H1 (cell line): ENCODE measurements at regions not wholly inside any gene's neighbourhood (a gene's known extent, or its start where the extent isn't known, plus 50 kb on each side); places are given as distances from the start of the nearest gene placed in this dataset.

ENCODE experiments used
- CTCF ChIA-PET: fragments of 300-600 bp; sonication (Branson Sonifier 250); formaldehyde crosslinking; loops from one replicate; lab custom pipeline; 2021; ENCODE audit not compliant: partially characterized antibody; lab: Charles Lee
- POLR2A ChIA-PET: fragments of 300-600 bp; sonication (Branson Sonifier 250); formaldehyde crosslinking; loops from one replicate; lab custom pipeline; 2021; ENCODE audit warnings: inconsistent platforms; ENCODE audit not compliant: partially characterized antibody; lab: Charles Lee
- DNase-seq, 2 experiments: peaks; one replicate each; pipeline versions ENCODE4 v3.0.0 to v3.0.0-alpha.2; 2010 to 2022; ENCODE audit warnings: low spot score in 2 of 2, low read depth in 1 of 2, mixed read lengths in 1 of 2
- FAIRE-seq: peaks from 2 replicates; lab custom pipeline; 2011; peaks lifted over from hg19 to GRCh38; lab: Jason Lieb, UNC
- H2AFZ ChIP-seq: 2 replicates; pipeline ENCODE4 v1.8.1; 2012; ENCODE audit warnings: low read length, inconsistent platforms
- H2AK5ac ChIP-seq: 2 replicates; pipeline ENCODE4 v1.6.1; 2013; ENCODE audit warnings: low read depth, low read length
- H2BK120ac ChIP-seq: replicated peaks from 2 replicates; pipeline ENCODE3; 2013; ENCODE audit warnings: low read depth, low read length, inconsistent platforms
- H2BK12ac ChIP-seq: 2 replicates; pipeline ENCODE4 v1.6.1; 2013; ENCODE audit warnings: low read depth, low read length
- H2BK15ac ChIP-seq: 2 replicates; pipeline ENCODE4 v1.6.1; 2013; ENCODE audit warnings: low read length
- H2BK20ac ChIP-seq: 2 replicates; pipeline ENCODE4 v1.6.1; 2013; ENCODE audit warnings: low read length
- H2BK5ac ChIP-seq: 2 replicates; pipeline ENCODE4 v1.6.1; 2013; ENCODE audit warnings: low read depth, low read length
- H3K14ac ChIP-seq: 2 replicates; pipeline ENCODE4 v1.6.1; 2013; ENCODE audit warnings: inconsistent platforms; ENCODE audit not compliant: insufficient read length
- H3K18ac ChIP-seq: 2 replicates; pipeline ENCODE4 v1.6.1; 2013; ENCODE audit warnings: low read length; ENCODE audit errors: extremely low read depth
- H3K23ac ChIP-seq: 2 replicates; pipeline ENCODE4 v1.6.1; 2013; ENCODE audit warnings: inconsistent platforms; ENCODE audit not compliant: insufficient read length
- H3K23me2 ChIP-seq: 2 replicates; pipeline ENCODE4 v1.6.1; 2013; ENCODE audit warnings: low read depth, low read length
- H3K27ac ChIP-seq: 2 replicates; pipeline ENCODE4 v1.6.1; 2011; ENCODE audit warnings: low read depth, low read length, inconsistent platforms
- H3K27me3 ChIP-seq, 4 experiments: replicated peaks in 1 of 4; 1 replicate in 1 of 4; 2 replicates in 3 of 4; pipeline versions ENCODE4 v1.6.1 to v1.8.1; 2011 to 2013; ENCODE audit warnings: low read length in 3 of 4, mild to moderate bottlenecking in 3 of 4, inconsistent platforms in 2 of 4, mixed read lengths in 2 of 4, moderate library complexity in 1 of 4; ENCODE audit not compliant: control insufficient read depth in 3 of 4, insufficient read depth in 3 of 4; ENCODE audit errors: extremely low read depth in 1 of 4
- H3K36me3 ChIP-seq, 4 experiments: 2 replicates each; pipeline versions ENCODE4 v1.6.1 to v1.8.1; 2011 to 2013; ENCODE audit warnings: mild to moderate bottlenecking in 4 of 4, low read length in 3 of 4, moderate library complexity in 2 of 4, control low read depth in 1 of 4, inconsistent platforms in 1 of 4; ENCODE audit not compliant: insufficient read depth in 4 of 4, control insufficient read depth in 2 of 4
- H3K4ac ChIP-seq: replicated peaks from 2 replicates; pipeline ENCODE3; 2013; ENCODE audit warnings: low read length, low read depth, mixed read lengths, inconsistent platforms; ENCODE audit not compliant: insufficient read length
- H3K4me1 ChIP-seq, 4 experiments: replicated peaks in 1 of 4; 1 replicate in 1 of 4; 2 replicates in 3 of 4; pipeline versions ENCODE4 v1.6.1 to v1.8.1; 2011 to 2013; ENCODE audit warnings: low read length in 3 of 4, inconsistent platforms in 2 of 4, mixed read lengths in 1 of 4; ENCODE audit not compliant: insufficient read depth in 4 of 4, control insufficient read depth in 3 of 4
- H3K4me2 ChIP-seq, 2 experiments: 2 replicates each; pipeline versions ENCODE4 v1.6.1 to v1.8.1; 2011 to 2013; ENCODE audit warnings: low read depth in 2 of 2, low read length in 2 of 2, control low read depth in 1 of 2, inconsistent platforms in 1 of 2, mild to moderate bottlenecking in 1 of 2; ENCODE audit not compliant: insufficient read depth in 1 of 2
- H3K4me3 ChIP-seq, 4 experiments: fragments of 200-600, 300-600 bp in 1 of 4; sonication (generic), shearing (Covaris generic), sonication (Bioruptor Twin) in 1 of 4; 2 replicates each; pipeline versions ENCODE4 v1.5.1 to v1.8.1; 2011 to 2016; ENCODE audit warnings: low read length in 4 of 4, low read depth in 3 of 4, control low read depth in 2 of 4, inconsistent platforms in 2 of 4, mild to moderate bottlenecking in 2 of 4, mixed read lengths in 1 of 4, moderate library complexity in 1 of 4; ENCODE audit not compliant: insufficient read depth in 2 of 4; ENCODE audit errors: extremely low read depth in 1 of 4
- H3K56ac ChIP-seq: replicated peaks from 2 replicates; pipeline ENCODE3; 2013; ENCODE audit warnings: low read depth, mild to moderate bottlenecking, mixed read lengths, low read length, inconsistent platforms; ENCODE audit not compliant: insufficient read length
- H3K79me1 ChIP-seq: 2 replicates; pipeline ENCODE4 v1.6.1; 2013; ENCODE audit warnings: low read depth, low read length, control low read depth
- H3K79me2 ChIP-seq, 2 experiments: 2 replicates each; pipeline versions ENCODE4 v1.6.1 to v1.8.1; 2012 to 2013; ENCODE audit warnings: low read length in 2 of 2, mild to moderate bottlenecking in 2 of 2, inconsistent platforms in 1 of 2; ENCODE audit not compliant: insufficient read depth in 2 of 2, control insufficient read depth in 1 of 2
- H3K9ac ChIP-seq, 4 experiments: replicated peaks in 1 of 4; 1 replicate in 1 of 4; 2 replicates in 3 of 4; pipeline versions ENCODE4 v1.6.1 to v1.8.1; 2011 to 2013; ENCODE audit warnings: low read depth in 3 of 4, low read length in 3 of 4, control low read depth in 2 of 4, mild to moderate bottlenecking in 2 of 4, moderate library complexity in 2 of 4, inconsistent platforms in 1 of 4; ENCODE audit errors: extremely low read depth in 1 of 4
- H3K9me3 ChIP-seq, 2 experiments: 2 replicates each; pipeline versions ENCODE4 v1.6.1 to v1.8.1; 2012 to 2013; ENCODE audit warnings: mild to moderate bottlenecking in 2 of 2, moderate library complexity in 2 of 2, control low read depth in 1 of 2, inconsistent platforms in 1 of 2, low read depth in 1 of 2, low read length in 1 of 2, mixed read lengths in 1 of 2; ENCODE audit not compliant: insufficient read depth in 2 of 2
- H4K20me1 ChIP-seq, 2 experiments: replicated peaks in 1 of 2; 2 replicates each; pipeline versions ENCODE3 to v1.8.1; 2011 to 2013; ENCODE audit warnings: inconsistent platforms in 2 of 2, low read length in 2 of 2, mild to moderate bottlenecking in 1 of 2; ENCODE audit not compliant: insufficient read depth in 2 of 2, control insufficient read depth in 1 of 2
- H4K5ac ChIP-seq: 2 replicates; pipeline ENCODE4 v1.6.1; 2013; ENCODE audit warnings: low read length, low read depth, mixed read lengths, inconsistent platforms; ENCODE audit not compliant: insufficient read length
- H4K8ac ChIP-seq: 2 replicates; pipeline ENCODE4 v1.8.0; 2013; ENCODE audit warnings: mild to moderate bottlenecking, moderate library complexity, low read length, inconsistent platforms; ENCODE audit not compliant: insufficient read depth; ENCODE audit errors: extremely low read depth
- H4K91ac ChIP-seq: replicated peaks from 2 replicates; pipeline ENCODE3; 2013; ENCODE audit warnings: low read length, mixed read lengths, inconsistent platforms; ENCODE audit not compliant: insufficient read length
- ASH2L ChIP-seq: fragments of 200-600, 300-600 bp; sonication (generic); IDR thresholded peaks from one replicate; pipeline ENCODE4 v1.7.1; 2017; ENCODE audit warnings: low read length
- BCL11A ChIP-seq, 2 experiments: IDR thresholded peaks; one replicate each; pipeline ENCODE4 v1.6.1; 2011; ENCODE audit warnings: low read depth in 2 of 2, low read length in 2 of 2, mild to moderate bottlenecking in 2 of 2
- CBX8 ChIP-seq: fragments of 300-800, 300-1000 bp; sonication (generic); IDR thresholded peaks from 2 replicates; pipeline ENCODE4 v1.7.1; 2016; ENCODE audit warnings: low read depth, low read length, borderline replicate concordance
- CHD1 ChIP-seq: IDR thresholded peaks from 2 replicates; pipeline ENCODE4 v1.6.1; 2012; ENCODE audit warnings: low read depth, low read length, improper control_type of control experiment
- CTBP2 ChIP-seq: IDR thresholded peaks from 2 replicates; pipeline ENCODE4 v1.7.0; 2011; ENCODE audit warnings: borderline replicate concordance, mild to moderate bottlenecking, moderate library complexity, mixed read lengths, low read length; ENCODE audit not compliant: insufficient read depth, insufficient read length
- MAFK ChIP-seq: IDR thresholded peaks from 2 replicates; pipeline ENCODE4 v1.6.1; 2012; ENCODE audit warnings: low read depth, mild to moderate bottlenecking, improper control_type of control experiment, low read length
- POU5F1 ChIP-seq: IDR thresholded peaks from 2 replicates; pipeline ENCODE4 v1.6.1; 2011; ENCODE audit warnings: low read depth, mild to moderate bottlenecking, low read length, moderate library complexity
- RAD21 ChIP-seq, 2 experiments: IDR thresholded peaks in 1 of 2; conservative IDR thresholded peaks in 1 of 2; 2 replicates each; pipeline ENCODE4 v1.6.1; 2011; ENCODE audit warnings: low read depth in 2 of 2, low read length in 2 of 2, improper control_type of control experiment in 1 of 2, inconsistent platforms in 1 of 2, mild to moderate bottlenecking in 1 of 2, moderate library complexity in 1 of 2
- RXRA ChIP-seq: IDR thresholded peaks from 2 replicates; pipeline ENCODE4 v1.6.1; 2011; ENCODE audit warnings: low read depth, mild to moderate bottlenecking, low read length, moderate library complexity; ENCODE audit not compliant: insufficient read depth
- SAP30 ChIP-seq: fragments of 300-600 bp; sonication (generic); IDR thresholded peaks from 2 replicates; pipeline ENCODE4 v1.7.1; 2012; ENCODE audit warnings: low read length, moderate library complexity, mild to moderate bottlenecking, inconsistent platforms; ENCODE audit not compliant: insufficient read depth, insufficient replicate concordance
- SIN3A ChIP-seq, 2 experiments: IDR thresholded peaks in 1 of 2; conservative IDR thresholded peaks in 1 of 2; 2 replicates each; pipeline ENCODE4 v1.6.1; 2011 to 2012; ENCODE audit warnings: low read length in 2 of 2, improper control_type of control experiment in 1 of 2, low read depth in 1 of 2, mild to moderate bottlenecking in 1 of 2
- SIX5 ChIP-seq: IDR thresholded peaks from 2 replicates; pipeline ENCODE4 v1.6.1; 2011; ENCODE audit warnings: mild to moderate bottlenecking, low read depth, low read length
- SP2 ChIP-seq: IDR thresholded peaks from 2 replicates; pipeline ENCODE4 v1.6.1; 2012; ENCODE audit warnings: mild to moderate bottlenecking, low read length, inconsistent platforms
- SRF ChIP-seq: IDR thresholded peaks from 2 replicates; pipeline ENCODE4 v1.6.1; 2011; ENCODE audit warnings: mild to moderate bottlenecking, low read depth, low read length, moderate library complexity
- WGBS, 2 experiments: shearing (Covaris generic) in 1 of 2; methylation state at CpG; one replicate each; pipeline versions ENCODE4 v1.1.6 to v1.1.7; 2013 to 2015; ENCODE audit warnings: low lambda C conversion rate in 2 of 2, mixed read lengths in 2 of 2, inconsistent platforms in 1 of 2, low coverage in 1 of 2, missing lambda C conversion rate in 1 of 2; ENCODE audit not compliant: insufficient replicate concordance in 2 of 2, insufficient coverage in 1 of 2, insufficient read length in 1 of 2; ENCODE audit errors: extremely low coverage in 1 of 2, missing lambda C conversion rate in 1 of 2; 5-methylcytosine and 5-hydroxymethylcytosine counted together

GRCh38 chr2:114046866-114047435, 157.1 kb downstream of the ACTR3 start:
- no peak overlapping the region; the same call in 1 of the 2 replicates for H2AFZ ChIP-seq
- no peak overlapping the region for H4K91ac ChIP-seq
- H3K79me2 ChIP-seq, result no peaks in the 10 kb centered on the region
- no peaks in the 10 kb centered on the region for H3K36me3 ChIP-seq
- no peak overlapping the region for H3K9ac ChIP-seq
- FAIRE-seq (no peak), DNase-seq (no peak)
- no peak overlapping the region for H2BK15ac ChIP-seq
- no peak overlapping the region for H2BK12ac ChIP-seq
- no peak overlapping the region for H4K8ac ChIP-seq
- no peak overlapping the region for H3K23ac ChIP-seq
- WGBS, 2 experiments, result 87% methylated on average over 3 of the region's 3 CpGs; no CpG with 5 or more reads in 1 of the 2 experiments
- H3K14ac ChIP-seq, result no peak overlapping the region
- no peaks in the 10 kb centered on the region for H3K4me1 ChIP-seq
- H3K56ac ChIP-seq, result no peak overlapping the region
- no peaks in the 10 kb centered on the region for H3K23me2 ChIP-seq
- no peak overlapping the region for H3K27ac ChIP-seq
- no peak overlapping the region for H3K4ac ChIP-seq
- POLR2A ChIA-PET, result no interaction called here
- no peak overlapping the region for H3K18ac ChIP-seq
- H2BK120ac ChIP-seq, result no peak overlapping the region
- no peaks in the 10 kb centered on the region for H4K20me1 ChIP-seq
- no peak overlapping the region for H3K4me3 ChIP-seq
- no peak overlapping the region for H2BK20ac ChIP-seq
- no peak overlapping the region for H2AK5ac ChIP-seq
- no peaks in the 10 kb centered on the region for H3K79me1 ChIP-seq
- no peaks in the 10 kb centered on the region for H3K27me3 ChIP-seq
- CTCF ChIA-PET, result interaction anchor here (0.8 kb wide), 1 partner anchor 8 kb away, joined by 3 read pairs; no protein-coding TSS in a partner anchor
- no peak overlapping the region for H2BK5ac ChIP-seq
- H3K4me2 ChIP-seq, result no peak overlapping the region
- H3K9me3 ChIP-seq, result no peaks in the 10 kb centered on the region
- no peak overlapping the region for H4K5ac ChIP-seq
- no peak for TF ChIP-seq SAP30
- no peak for TF ChIP-seq SIX5
- TF ChIP-seq CBX8, result no peak
- TF ChIP-seq RXRA, result no peak
- TF ChIP-seq POU5F1, result no peak
- no peak for TF ChIP-seq MAFK
- no peak for TF ChIP-seq SRF
- no peak for TF ChIP-seq BCL11A (IDR thresholded peaks at IDR 0.05; ENCODE audit: low read depth in 2 of 2, low read length in 2 of 2)
- no peak for TF ChIP-seq SP2
- TF ChIP-seq RAD21 (IDR thresholded peaks at IDR 0.05 in 1 of 2, conservative IDR thresholded peaks at IDR 0.05 in 1 of 2; ENCODE audit: low read depth in 2 of 2, low read length in 2 of 2), result no peak
- no peak for TF ChIP-seq SIN3A (conservative IDR thresholded peaks at IDR 0.05 in 1 of 2, IDR thresholded peaks at IDR 0.05 in 1 of 2; ENCODE audit: low read depth in 1 of 2, low read length in 2 of 2)
- TF ChIP-seq CTBP2, result no peak
- TF ChIP-seq CHD1, result no peak
- no peak for TF ChIP-seq ASH2L
